ENCODE measurements at regions not wholly inside any gene's neighbourhood (a gene's known extent, or its start where the extent isn't known, plus 50 kb on each side); places are given as distances from the start of the nearest gene placed in this dataset.

GRCh38 chr5:135649435-135649834, 70.6 kb upstream of the CXCL14 start:
- DNase-seq (ENCODE audit: low read depth in 2 of 2): no peak
- no peak for TF ChIP-seq CTCF (IDR thresholded peaks at IDR 0.05; ENCODE audit: low read depth, low read length)
- no peak overlapping the region for H3K4me3 ChIP-seq (replicated peaks in 1 of 2; ENCODE audit: low read depth in 2 of 2, low read length in 2 of 2)

GRCh38 chr5:135648116-135648515, 69.3 kb upstream of the CXCL14 start:
- TF ChIP-seq CTCF (IDR thresholded peaks at IDR 0.05; ENCODE audit: low read depth, low read length): no peak
- no peak for DNase-seq (ENCODE audit: low read depth in 2 of 2)
- H3K4me3 ChIP-seq (replicated peaks in 1 of 2; ENCODE audit: low read depth in 2 of 2, low read length in 2 of 2): no peak overlapping the region

- H3K4me3 ChIP-seq (replicated peaks in 1 of 2; ENCODE audit: low read depth in 2 of 2, low read length in 2 of 2): no peak overlapping the region
- DNase-seq (ENCODE audit: low read depth in 2 of 2): no peak
- no peak for TF ChIP-seq CTCF (IDR thresholded peaks at IDR 0.05; ENCODE audit: low read depth, low read length)
Observed at GRCh38 chr5:135645336-135646180, 66.8 kb upstream of the CXCL14 start.

- TF ChIP-seq CTCF (IDR thresholded peaks at IDR 0.05; ENCODE audit: low read depth, low read length): no peak
- no peak overlapping the region for H3K4me3 ChIP-seq (replicated peaks in 1 of 2; ENCODE audit: low read depth in 2 of 2, low read length in 2 of 2)
- no peak for DNase-seq (ENCODE audit: low read depth in 2 of 2)
Observed at GRCh38 chr5:135644816-135645215, 66.0 kb upstream of the CXCL14 start.

- no peak for DNase-seq (ENCODE audit: low read depth in 2 of 2)
- H3K4me3 ChIP-seq (replicated peaks in 1 of 2; ENCODE audit: low read depth in 2 of 2, low read length in 2 of 2): no peak overlapping the region
- TF ChIP-seq CTCF (IDR thresholded peaks at IDR 0.05; ENCODE audit: low read depth, low read length): no peak
Observed at GRCh38 chr5:135643881-135644766, 65.3 kb upstream of the CXCL14 start.

GRCh38 chr5:135642934-135643333, 64.1 kb upstream of the CXCL14 start:
- no peak for TF ChIP-seq CTCF (IDR thresholded peaks at IDR 0.05; ENCODE audit: low read depth, low read length)
- no peak overlapping the region for H3K4me3 ChIP-seq (replicated peaks in 1 of 2; ENCODE audit: low read depth in 2 of 2, low read length in 2 of 2)
- DNase-seq (ENCODE audit: low read depth in 2 of 2): no peak

All from cardiac fibroblast (primary cell).